ENCODE measurements at regions not wholly inside any gene's neighbourhood (a gene's known extent, or its start where the extent isn't known, plus 50 kb on each side); places are given as distances from the start of the nearest gene placed in this dataset.
"Not testable (repeated sequence)": the region's sequence is repeated elsewhere in the genome, so short reads cannot be mapped to it uniquely, and the experiment has no call there.

- DNase-seq (ENCODE audit: low spot score in 2 of 2) = peak; percentile 63 to 79
- H3K27ac Mint-ChIP-seq, H3K4me1 Mint-ChIP-seq, H3K9me3 Mint-ChIP-seq, H3K4me3 Mint-ChIP-seq, H3K36me3 Mint-ChIP-seq, ATAC-seq: not testable (repeated sequence)
Measured at GRCh38 chr16:46392930-46393722, 228.1 kb downstream of the SHCBP1 start.

GRCh38 chr16:46390660-46391462, 230.3 kb downstream of the SHCBP1 start:
- not testable (repeated sequence) for ATAC-seq, H3K4me1 Mint-ChIP-seq, H3K27ac Mint-ChIP-seq, H3K36me3 Mint-ChIP-seq, H3K4me3 Mint-ChIP-seq
- DNase-seq (ENCODE audit: low spot score in 2 of 2) = peak; percentile 86 to 87
- H3K9me3 Mint-ChIP-seq = peaks cover 13% of the 10 kb centered on the region

GRCh38 chr16:46389561-46390041, 231.6 kb downstream of the SHCBP1 start:
- ATAC-seq = not testable (repeated sequence)

GRCh38 chr16:46388939-46389491, 232.2 kb downstream of the SHCBP1 start:
- H3K36me3 Mint-ChIP-seq, H3K4me1 Mint-ChIP-seq, H3K27ac Mint-ChIP-seq, ATAC-seq, H3K4me3 Mint-ChIP-seq: not testable (repeated sequence)
- peak; percentile 55 to 78 for DNase-seq (ENCODE audit: low spot score in 2 of 2)
- H3K9me3 Mint-ChIP-seq = peaks cover 11% of the 10 kb centered on the region

More at GRCh38 chr16:46389561-46390041, 231.6 kb downstream of the SHCBP1 start:
- not testable (repeated sequence) for H3K36me3 Mint-ChIP-seq, H3K27ac Mint-ChIP-seq, H3K4me1 Mint-ChIP-seq, H3K4me3 Mint-ChIP-seq
- DNase-seq (ENCODE audit: low spot score in 2 of 2) = peak; percentile 100
- peaks cover 11% of the 10 kb centered on the region for H3K9me3 Mint-ChIP-seq

GRCh38 chr16:46388354-46388753, 232.8 kb downstream of the SHCBP1 start:
- not testable (repeated sequence) for H3K36me3 Mint-ChIP-seq, ATAC-seq, H3K27ac Mint-ChIP-seq, H3K4me1 Mint-ChIP-seq, H3K4me3 Mint-ChIP-seq
- peaks cover 10% of the 10 kb centered on the region for H3K9me3 Mint-ChIP-seq
- DNase-seq (ENCODE audit: low spot score in 2 of 2) = peak; percentile 15 to 53

- not testable (repeated sequence) for ATAC-seq, H3K27ac Mint-ChIP-seq, H3K4me3 Mint-ChIP-seq, H3K4me1 Mint-ChIP-seq, H3K36me3 Mint-ChIP-seq
- DNase-seq (ENCODE audit: low spot score in 2 of 2) = peak; percentile 99 to 100
- peaks cover 11% of the 10 kb centered on the region for H3K9me3 Mint-ChIP-seq
Measured at GRCh38 chr16:46387720-46388119, 233.5 kb downstream of the SHCBP1 start.

- not testable (repeated sequence) for H3K4me1 Mint-ChIP-seq
Measured at GRCh38 chr16:46386805-46387620, 234.2 kb downstream of the SHCBP1 start.

GRCh38 chr16:46386110-46386771, 234.9 kb downstream of the SHCBP1 start:
- not testable (repeated sequence) for ATAC-seq, H3K4me1 Mint-ChIP-seq, H3K36me3 Mint-ChIP-seq, H3K4me3 Mint-ChIP-seq, H3K27ac Mint-ChIP-seq
- peak; percentile 30 to 50 for DNase-seq (ENCODE audit: low spot score in 2 of 2)
- peaks cover 11% of the 10 kb centered on the region for H3K9me3 Mint-ChIP-seq

More at GRCh38 chr16:46386805-46387620, 234.2 kb downstream of the SHCBP1 start:
- ATAC-seq (peak; percentile 15), DNase-seq (ENCODE audit: low spot score in 2 of 2) (peak; percentile 86 to 88)
- H3K27ac Mint-ChIP-seq, H3K36me3 Mint-ChIP-seq, H3K4me3 Mint-ChIP-seq: not testable (repeated sequence)
- peaks cover 11% of the 10 kb centered on the region for H3K9me3 Mint-ChIP-seq

- H3K4me3 Mint-ChIP-seq, H3K4me1 Mint-ChIP-seq, H3K27ac Mint-ChIP-seq, H3K9me3 Mint-ChIP-seq, H3K36me3 Mint-ChIP-seq, ATAC-seq: not testable (repeated sequence)
- peak; percentile 51 to 83 for DNase-seq (ENCODE audit: low spot score in 2 of 2)
Measured at GRCh38 chr16:46384285-46385061, 236.7 kb downstream of the SHCBP1 start.

- DNase-seq (ENCODE audit: low spot score in 2 of 2); H3K36me3 Mint-ChIP-seq; H3K27ac Mint-ChIP-seq; ATAC-seq; H3K4me1 Mint-ChIP-seq; H3K9me3 Mint-ChIP-seq; H3K4me3 Mint-ChIP-seq: not testable (repeated sequence)
Measured at GRCh38 chr16:46383581-46383980, 237.6 kb downstream of the SHCBP1 start.

- H3K36me3 Mint-ChIP-seq, H3K9me3 Mint-ChIP-seq, H3K4me1 Mint-ChIP-seq, H3K4me3 Mint-ChIP-seq, ATAC-seq, H3K27ac Mint-ChIP-seq: not testable (repeated sequence)
- DNase-seq (ENCODE audit: low spot score in 2 of 2) = peak in 1 of 2 donors; percentile 10
Measured at GRCh38 chr16:46382791-46383541, 238.2 kb downstream of the SHCBP1 start.

GRCh38 chr16:46382079-46382478, 239.1 kb downstream of the SHCBP1 start:
- not testable (repeated sequence) for ATAC-seq; H3K9me3 Mint-ChIP-seq; H3K4me3 Mint-ChIP-seq; H3K36me3 Mint-ChIP-seq; H3K4me1 Mint-ChIP-seq; DNase-seq (ENCODE audit: low spot score in 2 of 2); H3K27ac Mint-ChIP-seq

GRCh38 chr16:46381344-46381743, 239.8 kb downstream of the SHCBP1 start:
- not testable (repeated sequence) for H3K27ac Mint-ChIP-seq; H3K4me3 Mint-ChIP-seq; H3K9me3 Mint-ChIP-seq; DNase-seq (ENCODE audit: low spot score in 2 of 2); H3K4me1 Mint-ChIP-seq; H3K36me3 Mint-ChIP-seq; ATAC-seq

Measured in stimulated activated effector memory CD8-positive, alpha-beta T cell treated with anti-CD3 and anti-CD28 coated beads, Interleukin-12 subunit alpha, Interleukin-12 subunit beta, amount 100 ng/mL, for 72 hours (primary cell).